GM12878 (cell line): ENCODE measurements at regions not wholly inside any gene's neighbourhood (a gene's known extent, or its start where the extent isn't known, plus 50 kb on each side); places are given as distances from the start of the nearest gene placed in this dataset.

Experiments
- ATAC-seq: fragments of 200-7000 bp; cut with Tn5 transposase; 3 replicates; pipeline ENCODE4 v1.9.1; 2020; ENCODE audit warnings: mild to moderate bottlenecking, moderate library complexity
- BruUV-seq: library from RNA; stranded (reverse); fragments of 400-500 nt; replicated peaks from 2 replicates; lab custom pipeline; 2021; lab: Mats Ljungman, UMichigan
- CTCF ChIA-PET: fragments of 300-600 bp; sonication (Branson Sonifier 250); formaldehyde crosslinking; extraction: SDS; loops from one replicate; lab custom pipeline; 2021; ENCODE audit warnings: inconsistent platforms; lab: Yijun Ruan, JAX
- POLR2A ChIA-PET: fragments of 350-600 bp; formaldehyde crosslinking; extraction: SDS; loops from one replicate; lab custom pipeline; 2021; ENCODE audit warnings: inconsistent platforms; lab: Charles Lee
- RAD21 ChIA-PET: fragments of 300-600 bp; sonication (Branson Sonifier 250); formaldehyde crosslinking; loops from one replicate; lab custom pipeline; 2023; ENCODE audit warnings: antibody characterized with exemption; ENCODE audit not compliant: unreplicated experiment; lab: Charles Lee
- SMC1A ChIA-PET: fragments of 300-600 bp; sonication (Branson Sonifier 250); formaldehyde crosslinking; loops from one replicate; lab custom pipeline; 2023; ENCODE audit not compliant: unreplicated experiment, uncharacterized antibody; lab: Charles Lee
- DNase-seq: peaks from one replicate; pipeline ENCODE4 v3.0.0-alpha.2; 2011; ENCODE audit warnings: low read depth, low spot score
- FAIRE-seq: peaks from 3 replicates; lab custom pipeline; 2011; peaks lifted over from hg19 to GRCh38; lab: Jason Lieb, UNC
- H2AFZ ChIP-seq: 2 replicates; pipeline ENCODE4 v1.6.0; 2011; ENCODE audit warnings: low read depth, low read length, control low read depth; ENCODE audit not compliant: control insufficient read depth
- H3K27ac ChIP-seq: 2 replicates; pipeline ENCODE4 v1.5.1; 2011; ENCODE audit warnings: control low read depth; ENCODE audit not compliant: control insufficient read depth, insufficient read depth
- H3K27me3 ChIP-seq, 2 experiments: replicated peaks in 1 of 2; 2 replicates each; pipeline versions ENCODE4 v1.6.0 to v1.6.1; 2011; ENCODE audit warnings: low read length in 1 of 2; ENCODE audit not compliant: control insufficient read depth in 2 of 2, insufficient read depth in 2 of 2
- H3K36me3 ChIP-seq, 2 experiments: 2 replicates each; pipeline ENCODE4 v1.5.1; 2011; ENCODE audit warnings: low read length in 1 of 2; ENCODE audit not compliant: control insufficient read depth in 2 of 2, insufficient read depth in 2 of 2
- H3K4me1 ChIP-seq: 2 replicates; pipeline ENCODE4 v1.6.1; 2011; ENCODE audit warnings: mild to moderate bottlenecking, low read length, moderate library complexity, mixed read lengths; ENCODE audit not compliant: control insufficient read depth, insufficient read depth
- H3K4me2 ChIP-seq: 2 replicates; pipeline ENCODE4 v1.6.0; 2011; ENCODE audit warnings: control low read depth; ENCODE audit not compliant: control insufficient read depth, insufficient read depth
- H3K4me3 ChIP-seq: fragments of 200-600 bp; sonication (generic); 2 replicates; pipeline ENCODE4 v1.5.1; 2016
- H3K79me2 ChIP-seq: 2 replicates; pipeline ENCODE4 v1.6.0; 2011; ENCODE audit warnings: low read length; ENCODE audit not compliant: control insufficient read depth, insufficient read depth
- H3K9ac ChIP-seq: 2 replicates; pipeline ENCODE4 v1.8.0; 2011; ENCODE audit warnings: low read length, control low read depth, mixed read lengths; ENCODE audit not compliant: control insufficient read depth, insufficient read depth
- H3K9me3 ChIP-seq: replicated peaks from 3 replicates; pipeline ENCODE4 v1.5.1; 2011; ENCODE audit warnings: mild to moderate bottlenecking, low read length; ENCODE audit not compliant: control insufficient read depth, insufficient read depth
- H4K20me1 ChIP-seq: 2 replicates; pipeline ENCODE4 v1.6.0; 2011; ENCODE audit not compliant: control insufficient read depth, insufficient read depth
- BRCA1 ChIP-seq: IDR thresholded peaks from 2 replicates; pipeline ENCODE4 v1.6.1; 2011; ENCODE audit warnings: low read depth, low read length, improper control_type of control experiment
- CREB1 ChIP-seq: IDR thresholded peaks from 2 replicates; pipeline ENCODE4 v1.6.1; 2012; ENCODE audit warnings: low read depth, mild to moderate bottlenecking, inconsistent platforms
- CUX1 ChIP-seq: IDR thresholded peaks from 2 replicates; pipeline ENCODE4 v1.6.1; 2012; ENCODE audit warnings: improper control_type of control experiment, low read depth, low read length; ENCODE audit not compliant: insufficient replicate concordance
- MYC ChIP-seq: IDR thresholded peaks from 2 replicates; pipeline ENCODE4 v1.6.1; 2011; ENCODE audit warnings: mild to moderate bottlenecking, low read length, moderate library complexity, inconsistent platforms; ENCODE audit not compliant: insufficient read depth, insufficient replicate concordance, insufficient read length, severe bottlenecking
- NBN ChIP-seq: fragments of 450-650 bp; IDR thresholded peaks from 2 replicates; pipeline ENCODE4 v1.6.1; 2016
- NRF1 ChIP-seq: conservative IDR thresholded peaks from 2 replicates; pipeline ENCODE4 v1.6.1; 2011; ENCODE audit warnings: mild to moderate bottlenecking, low read depth, low read length, improper control_type of control experiment
- PML ChIP-seq: IDR thresholded peaks from 2 replicates; pipeline ENCODE4 v1.6.1; 2012; ENCODE audit warnings: low read length, inconsistent platforms
- POLR2A ChIP-seq: IDR thresholded peaks from 2 replicates; pipeline ENCODE4 v1.6.1; 2011; ENCODE audit warnings: low read depth, mild to moderate bottlenecking, low read length
- POLR2AphosphoS2 ChIP-seq: IDR thresholded peaks from 2 replicates; pipeline ENCODE4 v1.6.1; 2011; ENCODE audit warnings: low read depth, mild to moderate bottlenecking, low read length, improper control_type of control experiment, moderate library complexity
- STAT3 ChIP-seq: IDR thresholded peaks from 2 replicates; pipeline ENCODE4 v1.6.1; 2011; ENCODE audit warnings: low read depth, low read length, improper control_type of control experiment
- USF1 ChIP-seq: IDR thresholded peaks from 2 replicates; pipeline ENCODE4 v1.6.1; 2011; ENCODE audit warnings: borderline replicate concordance, low read depth, mild to moderate bottlenecking, moderate library complexity, mixed read lengths, low read length; ENCODE audit not compliant: insufficient read depth; ENCODE audit errors: extremely low read length
- ZBTB40 ChIP-seq: fragments of 450-650 bp; IDR thresholded peaks from 2 replicates; pipeline ENCODE4 v1.6.1; 2016; ENCODE audit warnings: mild to moderate bottlenecking, moderate library complexity, borderline replicate concordance
- ZZZ3 ChIP-seq: IDR thresholded peaks from 2 replicates; pipeline ENCODE4 v1.6.1; 2011; ENCODE audit warnings: low read depth; ENCODE audit not compliant: control insufficient read depth, insufficient read length
- WGBS: methylation state at CpG from one replicate; pipeline ENCODE4 v1.1.6; 2016; ENCODE audit warnings: low lambda C conversion rate; ENCODE audit not compliant: insufficient replicate concordance, insufficient coverage; ENCODE audit errors: missing lambda C conversion rate; 5-methylcytosine and 5-hydroxymethylcytosine counted together
- in situ Hi-C: fragments of 300-500 bp; cut with MboI; formaldehyde crosslinking; loops from 9 replicates; pipeline ENCODE4 v1.14.3; 2018; ENCODE audit warnings: mixed read lengths
- intact Hi-C: fragments of 100-400 bp; cut with micrococcal nuclease; formaldehyde crosslinking; loops from one replicate; pipeline ENCODE4 v1.14.2; 2022; ENCODE audit not compliant: unreplicated experiment

- TF ChIP-seq CUX1 (no peak), NBN (no peak), MYC (no peak), ZZZ3 (no peak), POLR2A (no peak)
These were observed 188.4 kb upstream of the SYNPR start (continued) for GRCh38 chr3:63089751-63090132.

- Histone ChIP-seq H3K27ac (no peak overlapping the region), H3K4me3 (no peak overlapping the region), H3K4me2 (no peak overlapping the region), H3K9me3 (no peaks in the 10 kb centered on the region), H3K4me1 (no peaks in the 10 kb centered on the region), H3K9ac (no peak overlapping the region), H2AFZ (no peak overlapping the region), H3K36me3 (no peaks in the 10 kb centered on the region), H4K20me1 (no peaks in the 10 kb centered on the region), H3K79me2 (no peaks in the 10 kb centered on the region), H3K27me3 (no peaks in the 10 kb centered on the region)
- BruUV-seq: no TSS peak
- DNase-seq (no peak), ATAC-seq (no peak), FAIRE-seq (no peak)
- intact Hi-C loops (no loop called here), in situ Hi-C loops (no loop called here)
- 0% methylated on average over 2 of the region's 2 CpGs for WGBS
- SMC1A ChIA-PET: no interaction called here
- POLR2A ChIA-PET: no interaction called here
- RAD21 ChIA-PET: no interaction called here
- CTCF ChIA-PET: no interaction called here
- TF ChIP-seq CREB1 (no peak), ZBTB40 (no peak), USF1 (no peak), PML (no peak), POLR2AphosphoS2 (no peak), STAT3 (no peak), NRF1 (no peak), BRCA1 (no peak)
These were observed 187.5 kb upstream of the SYNPR start for GRCh38 chr3:63090656-63091055.
